ENCODE measurements at regions not wholly inside any gene's neighbourhood (a gene's known extent, or its start where the extent isn't known, plus 50 kb on each side); places are given as distances from the start of the nearest gene placed in this dataset.

DNA sequence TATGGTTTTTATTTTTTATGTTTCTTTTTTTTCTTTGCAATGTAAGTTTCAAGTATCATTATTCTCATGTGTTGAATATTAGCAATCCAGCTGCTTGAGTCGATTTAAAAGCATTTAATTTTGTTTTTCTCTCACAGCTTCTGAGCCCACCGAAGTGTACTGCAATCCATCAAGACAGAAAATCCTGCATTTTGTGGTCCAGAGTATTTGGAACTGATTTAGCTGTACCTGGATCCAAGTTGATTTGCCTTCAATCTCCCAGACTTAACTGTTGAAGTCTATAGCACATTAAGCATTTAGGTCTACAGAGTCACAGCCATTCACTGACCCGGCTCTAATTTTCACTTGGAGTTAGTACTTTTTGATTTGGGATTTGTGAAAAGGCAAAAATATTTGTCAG, 622.9 kb upstream of the ADAMTS5 start:
- Histone ChIP-seq H3K9me3 (no peaks in the 10 kb centered on the region), H3K4me3 (no peak overlapping the region), H3K36me3 (no peaks in the 10 kb centered on the region), H3K27ac (no peak overlapping the region), H3K4me1 (no peaks in the 10 kb centered on the region), H3K27me3 (no peaks in the 10 kb centered on the region)
- TF ChIP-seq POLR2AphosphoS5 (IDR thresholded peaks at IDR 0.05; ENCODE audit: insufficient read depth in 1 of 2, low read depth in 1 of 2) (no peak), POLR2A (IDR thresholded peaks at IDR 0.05) (no peak)
- TF ChIP-seq, protein P1, sequence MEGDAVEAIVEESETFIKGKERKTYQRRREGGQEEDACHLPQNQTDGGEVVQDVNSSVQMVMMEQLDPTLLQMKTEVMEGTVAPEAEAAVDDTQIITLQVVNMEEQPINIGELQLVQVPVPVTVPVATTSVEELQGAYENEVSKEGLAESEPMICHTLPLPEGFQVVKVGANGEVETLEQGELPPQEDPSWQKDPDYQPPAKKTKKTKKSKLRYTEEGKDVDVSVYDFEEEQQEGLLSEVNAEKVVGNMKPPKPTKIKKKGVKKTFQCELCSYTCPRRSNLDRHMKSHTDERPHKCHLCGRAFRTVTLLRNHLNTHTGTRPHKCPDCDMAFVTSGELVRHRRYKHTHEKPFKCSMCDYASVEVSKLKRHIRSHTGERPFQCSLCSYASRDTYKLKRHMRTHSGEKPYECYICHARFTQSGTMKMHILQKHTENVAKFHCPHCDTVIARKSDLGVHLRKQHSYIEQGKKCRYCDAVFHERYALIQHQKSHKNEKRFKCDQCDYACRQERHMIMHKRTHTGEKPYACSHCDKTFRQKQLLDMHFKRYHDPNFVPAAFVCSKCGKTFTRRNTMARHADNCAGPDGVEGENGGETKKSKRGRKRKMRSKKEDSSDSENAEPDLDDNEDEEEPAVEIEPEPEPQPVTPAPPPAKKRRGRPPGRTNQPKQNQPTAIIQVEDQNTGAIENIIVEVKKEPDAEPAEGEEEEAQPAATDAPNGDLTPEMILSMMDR (IDR thresholded peaks at IDR 0.05), result no peak
- DNase-seq (ENCODE audit: extremely low spot score in 2 of 2), result no peak
- intact Hi-C loops (cut with DNase I), result no loop called here

DNA sequence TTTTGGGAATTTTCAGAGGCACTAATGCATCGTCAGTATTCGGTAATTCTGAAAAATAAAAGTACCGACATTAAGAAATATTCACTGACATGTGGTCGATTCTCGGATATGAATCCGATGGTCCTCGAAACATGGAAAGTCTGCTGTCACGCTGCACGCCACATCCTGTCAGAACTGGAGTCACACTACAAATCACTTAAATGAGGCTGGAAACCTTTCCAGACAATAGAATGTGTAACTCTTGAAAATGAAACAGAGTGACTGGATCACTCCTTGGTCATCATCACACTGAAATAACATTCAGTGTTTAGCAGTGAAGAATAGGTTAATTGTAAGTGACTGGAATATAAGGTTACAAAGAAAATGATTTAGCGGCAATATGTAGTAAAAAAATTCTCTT, 620.1 kb upstream of the ADAMTS5 start:
- DNase-seq (ENCODE audit: extremely low spot score in 2 of 2), result no peak
- TF ChIP-seq, protein P1 (IDR thresholded peaks at IDR 0.05), result no peak
- no peak for TF ChIP-seq POLR2AphosphoS5 (IDR thresholded peaks at IDR 0.05; ENCODE audit: insufficient read depth in 1 of 2, low read depth in 1 of 2)
- TF ChIP-seq POLR2A (IDR thresholded peaks at IDR 0.05), result no peak
- Histone ChIP-seq H3K36me3 (no peaks in the 10 kb centered on the region), H3K27me3 (no peaks in the 10 kb centered on the region), H3K9me3 (no peaks in the 10 kb centered on the region), H3K4me1 (no peaks in the 10 kb centered on the region), H3K4me3 (no peak overlapping the region), H3K27ac (no peak overlapping the region)
- intact Hi-C loops (cut with DNase I), result no loop called here

DNA sequence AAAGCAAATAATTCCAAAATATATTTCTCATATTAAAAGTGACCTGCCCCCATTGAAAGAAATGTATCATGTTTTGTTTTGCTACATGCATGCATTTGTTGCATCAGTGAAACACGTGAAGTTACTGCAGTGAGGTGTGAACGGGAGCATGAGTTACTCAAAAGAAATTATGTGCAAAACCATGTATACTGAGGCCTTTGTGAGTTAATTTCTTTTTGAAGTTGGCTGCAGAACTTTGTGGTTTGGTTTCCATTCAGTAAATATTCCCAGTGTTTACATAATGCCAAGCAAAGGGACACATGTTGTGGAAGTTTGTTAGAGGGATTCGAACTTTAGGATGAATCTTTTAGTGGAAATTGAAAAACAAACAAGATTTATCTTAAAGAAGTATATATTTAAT, 619.4 kb upstream of the ADAMTS5 start:
- Histone ChIP-seq H3K36me3 (no peaks in the 10 kb centered on the region), H3K27me3 (no peaks in the 10 kb centered on the region), H3K27ac (no peak overlapping the region), H3K9me3 (no peaks in the 10 kb centered on the region), H3K4me3 (no peak overlapping the region), H3K4me1 (no peaks in the 10 kb centered on the region)
- intact Hi-C loops (cut with DNase I), result no loop called here
- no peak for TF ChIP-seq POLR2A (IDR thresholded peaks at IDR 0.05)
- TF ChIP-seq, protein P1 (IDR thresholded peaks at IDR 0.05), result no peak
- no peak for TF ChIP-seq POLR2AphosphoS5 (IDR thresholded peaks at IDR 0.05; ENCODE audit: insufficient read depth in 1 of 2, low read depth in 1 of 2)
- DNase-seq (ENCODE audit: extremely low spot score in 2 of 2), result no peak

DNA sequence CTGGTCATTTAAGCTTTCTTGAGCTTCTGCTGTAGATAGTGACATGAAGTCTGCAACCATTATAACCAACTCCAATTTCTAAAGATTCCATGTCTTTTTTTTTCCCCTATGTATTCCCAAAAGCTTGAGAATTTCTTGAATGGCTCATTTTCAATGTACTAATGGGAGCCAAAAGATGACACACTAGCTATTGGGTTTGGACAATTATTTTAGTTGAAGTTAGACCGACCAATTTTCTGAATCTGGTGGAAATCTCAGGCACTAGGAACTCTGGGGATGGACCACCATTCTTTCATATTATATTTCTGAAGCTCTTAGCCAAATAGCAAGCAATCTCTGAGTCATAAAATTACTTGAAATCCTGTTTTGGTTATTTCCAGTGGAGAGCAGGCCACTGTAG, 617.4 kb upstream of the ADAMTS5 start:
- no peaks in the 10 kb centered on the region for H3K4me1 ChIP-seq
- TF ChIP-seq, protein P1 (IDR thresholded peaks at IDR 0.05), result no peak
- TF ChIP-seq POLR2AphosphoS5 (IDR thresholded peaks at IDR 0.05; ENCODE audit: insufficient read depth in 1 of 2, low read depth in 1 of 2) (no peak), POLR2A (IDR thresholded peaks at IDR 0.05) (no peak)
- no peak for DNase-seq (ENCODE audit: extremely low spot score in 2 of 2)
- H3K27ac ChIP-seq, result no peak overlapping the region
- intact Hi-C loops (cut with DNase I), result no loop called here
- no peak overlapping the region for H3K4me3 ChIP-seq
- H3K27me3 ChIP-seq, result no peaks in the 10 kb centered on the region
- H3K36me3 ChIP-seq, result no peaks in the 10 kb centered on the region
- no peaks in the 10 kb centered on the region for H3K9me3 ChIP-seq

DNA sequence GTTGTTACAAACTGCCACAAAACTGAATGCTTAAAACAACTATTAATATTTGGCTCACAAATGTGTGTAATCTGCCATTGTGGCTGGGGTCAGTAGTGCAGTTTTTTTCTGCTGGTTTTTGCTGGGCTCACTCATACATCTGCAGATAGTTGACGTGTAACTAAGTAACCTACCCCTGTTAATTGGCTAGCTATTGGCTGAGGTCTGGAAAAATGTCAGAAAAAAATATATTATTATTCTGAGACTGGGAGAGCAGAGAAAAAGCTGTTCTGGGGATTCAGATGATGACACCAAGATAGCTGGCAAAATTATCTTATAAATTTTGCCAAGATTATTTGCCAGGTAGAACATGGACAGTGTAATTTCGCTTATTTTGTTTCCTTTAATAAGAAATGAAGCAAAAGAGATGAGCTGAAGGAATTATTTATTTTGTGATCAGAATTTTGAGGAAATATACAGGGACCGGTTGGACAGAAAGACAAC, 616.1 kb upstream of the ADAMTS5 start:
- Histone ChIP-seq H3K27me3 (no peaks in the 10 kb centered on the region), H3K27ac (no peak overlapping the region), H3K36me3 (no peaks in the 10 kb centered on the region), H3K4me3 (no peak overlapping the region), H3K9me3 (no peaks in the 10 kb centered on the region), H3K4me1 (no peaks in the 10 kb centered on the region)
- TF ChIP-seq, protein P1 (IDR thresholded peaks at IDR 0.05), result no peak
- TF ChIP-seq POLR2A (IDR thresholded peaks at IDR 0.05) (no peak), POLR2AphosphoS5 (IDR thresholded peaks at IDR 0.05; ENCODE audit: insufficient read depth in 1 of 2, low read depth in 1 of 2) (no peak)
- intact Hi-C loops (cut with DNase I), result no loop called here
- DNase-seq (ENCODE audit: extremely low spot score in 2 of 2), result no peak

Data from vagina (tissue), 2 donors.